ENCODE measurements at regions not wholly inside any gene's neighbourhood (a gene's known extent, or its start where the extent isn't known, plus 50 kb on each side); places are given as distances from the start of the nearest gene placed in this dataset.

DNA sequence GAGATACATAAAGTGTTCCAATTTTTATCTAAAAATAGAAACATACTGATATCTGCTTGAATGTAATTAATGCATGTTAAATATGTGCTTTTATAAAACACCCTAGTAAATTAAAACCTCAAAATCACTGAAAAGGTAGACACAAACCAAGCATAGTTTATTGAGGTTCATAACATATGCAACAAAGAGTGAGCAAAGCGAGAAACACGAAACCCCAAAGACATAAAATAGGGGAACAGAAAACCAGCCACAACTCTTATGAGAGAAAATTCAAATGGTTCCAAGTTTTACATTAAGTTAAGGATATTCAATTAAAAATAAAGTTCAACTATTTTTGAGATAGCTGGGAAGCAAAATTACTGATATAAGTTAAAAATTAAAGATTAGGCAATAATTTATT lies 336.4 kb upstream of the AGA start:
- Histone ChIP-seq H3K27ac (ENCODE audit: low read depth, low read length, poor library complexity, severe bottlenecking) (no peak overlapping the region), H3K4me3 (ENCODE audit: low read depth, low read length, poor library complexity, severe bottlenecking) (no peak overlapping the region), H3K9me3 (ENCODE audit: low read depth, low read length, poor library complexity, severe bottlenecking) (no peaks in the 10 kb centered on the region), H3K27me3 (replicated peaks; ENCODE audit: insufficient read depth, low read depth, low read length, poor library complexity) (no peaks in the 10 kb centered on the region), H3K4me1 (ENCODE audit: insufficient read depth, low read length, poor library complexity, severe bottlenecking) (no peaks in the 10 kb centered on the region), H3K36me3 (ENCODE audit: insufficient read depth, low read length, poor library complexity, severe bottlenecking) (no peaks in the 10 kb centered on the region)
- no peak for DNase-seq (ENCODE audit: low spot score)
- POLR2A ChIA-PET (ENCODE audit: low non-redundant PET), result no interaction called here
- TF ChIP-seq EZH2 (IDR thresholded peaks at IDR 0.05; ENCODE audit: borderline replicate concordance, low read depth, low read length, poor library complexity, severe bottlenecking), result no peak
- TF ChIP-seq, protein P1, sequence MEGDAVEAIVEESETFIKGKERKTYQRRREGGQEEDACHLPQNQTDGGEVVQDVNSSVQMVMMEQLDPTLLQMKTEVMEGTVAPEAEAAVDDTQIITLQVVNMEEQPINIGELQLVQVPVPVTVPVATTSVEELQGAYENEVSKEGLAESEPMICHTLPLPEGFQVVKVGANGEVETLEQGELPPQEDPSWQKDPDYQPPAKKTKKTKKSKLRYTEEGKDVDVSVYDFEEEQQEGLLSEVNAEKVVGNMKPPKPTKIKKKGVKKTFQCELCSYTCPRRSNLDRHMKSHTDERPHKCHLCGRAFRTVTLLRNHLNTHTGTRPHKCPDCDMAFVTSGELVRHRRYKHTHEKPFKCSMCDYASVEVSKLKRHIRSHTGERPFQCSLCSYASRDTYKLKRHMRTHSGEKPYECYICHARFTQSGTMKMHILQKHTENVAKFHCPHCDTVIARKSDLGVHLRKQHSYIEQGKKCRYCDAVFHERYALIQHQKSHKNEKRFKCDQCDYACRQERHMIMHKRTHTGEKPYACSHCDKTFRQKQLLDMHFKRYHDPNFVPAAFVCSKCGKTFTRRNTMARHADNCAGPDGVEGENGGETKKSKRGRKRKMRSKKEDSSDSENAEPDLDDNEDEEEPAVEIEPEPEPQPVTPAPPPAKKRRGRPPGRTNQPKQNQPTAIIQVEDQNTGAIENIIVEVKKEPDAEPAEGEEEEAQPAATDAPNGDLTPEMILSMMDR (conservative IDR thresholded peaks at IDR 0.05; ENCODE audit: low read depth, low read length), result no peak
- CTCF ChIA-PET, result no interaction called here
- no TSS peak for BruUV-seq (replicated peaks)
- intact Hi-C loops (cut with micrococcal nuclease; ENCODE audit: unreplicated experiment), result no loop called here

DNA sequence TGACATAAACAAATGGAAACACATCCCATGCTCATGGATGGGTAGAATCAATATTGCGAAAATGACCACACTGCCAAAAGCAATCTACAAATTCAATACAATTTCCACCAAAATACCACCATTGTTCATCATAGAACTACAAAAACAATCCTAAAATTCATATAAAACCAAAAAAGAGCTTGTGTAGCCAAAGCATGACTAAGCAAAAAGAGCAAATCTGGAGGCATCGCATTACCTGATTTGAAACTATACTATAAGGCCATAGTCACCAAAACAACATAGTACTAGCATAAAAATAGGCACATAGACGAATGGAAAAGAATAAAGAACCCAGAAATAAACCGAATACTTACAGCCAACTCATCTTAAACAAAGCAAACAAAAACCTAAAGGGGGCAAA lies 342.8 kb upstream of the AGA start:
- ChIA-PET CTCF (no interaction called here), POLR2A (ENCODE audit: low non-redundant PET) (no interaction called here)
- Histone ChIP-seq H3K4me1 (ENCODE audit: insufficient read depth, low read length, poor library complexity, severe bottlenecking) (no peaks in the 10 kb centered on the region), H3K9me3 (ENCODE audit: low read depth, low read length, poor library complexity, severe bottlenecking) (no peaks in the 10 kb centered on the region), H3K27ac (ENCODE audit: low read depth, low read length, poor library complexity, severe bottlenecking) (no peak overlapping the region), H3K36me3 (ENCODE audit: insufficient read depth, low read length, poor library complexity, severe bottlenecking) (no peaks in the 10 kb centered on the region), H3K4me3 (ENCODE audit: low read depth, low read length, poor library complexity, severe bottlenecking) (no peak overlapping the region), H3K27me3 (replicated peaks; ENCODE audit: insufficient read depth, low read depth, low read length, poor library complexity) (no peaks in the 10 kb centered on the region)
- DNase-seq (ENCODE audit: low spot score), result no peak
- TF ChIP-seq EZH2 (IDR thresholded peaks at IDR 0.05; ENCODE audit: borderline replicate concordance, low read depth, low read length, poor library complexity, severe bottlenecking), result no peak
- TF ChIP-seq, protein P1 (conservative IDR thresholded peaks at IDR 0.05; ENCODE audit: low read depth, low read length), result no peak
- intact Hi-C loops (cut with micrococcal nuclease; ENCODE audit: unreplicated experiment), result no loop called here
- no TSS peak for BruUV-seq (replicated peaks)

DNA sequence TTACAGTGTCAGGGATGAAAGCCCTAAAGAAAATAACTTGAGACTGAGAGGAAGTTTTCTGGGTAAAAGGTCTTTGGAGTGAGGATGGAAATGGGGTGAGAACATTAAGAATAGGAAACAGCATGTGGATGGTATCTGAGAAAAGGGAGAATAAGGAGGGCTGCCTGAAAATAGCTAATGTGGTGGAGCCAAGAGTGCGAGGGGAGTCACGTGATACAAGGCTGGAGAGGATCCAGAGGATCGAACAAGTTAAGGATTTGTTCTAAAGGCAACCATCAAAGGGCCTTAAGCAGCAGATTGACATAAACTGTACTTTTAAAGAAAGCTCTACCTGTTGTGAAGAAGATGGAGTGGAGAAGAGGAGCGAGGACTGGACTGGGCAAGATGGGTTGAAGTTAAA lies 347.4 kb upstream of the AGA start:
- no peak for TF ChIP-seq EZH2 (IDR thresholded peaks at IDR 0.05; ENCODE audit: borderline replicate concordance, low read depth, low read length, poor library complexity, severe bottlenecking)
- TF ChIP-seq, protein P1 (conservative IDR thresholded peaks at IDR 0.05; ENCODE audit: low read depth, low read length), result no peak
- Histone ChIP-seq H3K9me3 (ENCODE audit: low read depth, low read length, poor library complexity, severe bottlenecking) (no peaks in the 10 kb centered on the region), H3K4me3 (ENCODE audit: low read depth, low read length, poor library complexity, severe bottlenecking) (no peak overlapping the region), H3K4me1 (ENCODE audit: insufficient read depth, low read length, poor library complexity, severe bottlenecking) (no peaks in the 10 kb centered on the region), H3K36me3 (ENCODE audit: insufficient read depth, low read length, poor library complexity, severe bottlenecking) (no peaks in the 10 kb centered on the region), H3K27ac (ENCODE audit: low read depth, low read length, poor library complexity, severe bottlenecking) (no peak overlapping the region), H3K27me3 (replicated peaks; ENCODE audit: insufficient read depth, low read depth, low read length, poor library complexity) (peaks cover 6% of the 10 kb centered on the region)
- intact Hi-C loops (cut with micrococcal nuclease; ENCODE audit: unreplicated experiment), result no loop called here
- CTCF ChIA-PET, result no interaction called here
- POLR2A ChIA-PET (ENCODE audit: low non-redundant PET), result no interaction called here
- no TSS peak for BruUV-seq (replicated peaks)
- no peak for DNase-seq (ENCODE audit: low spot score)
